ENCODE measurements at regions not wholly inside any gene's neighbourhood (a gene's known extent, or its start where the extent isn't known, plus 50 kb on each side); places are given as distances from the start of the nearest gene placed in this dataset.

DNA sequence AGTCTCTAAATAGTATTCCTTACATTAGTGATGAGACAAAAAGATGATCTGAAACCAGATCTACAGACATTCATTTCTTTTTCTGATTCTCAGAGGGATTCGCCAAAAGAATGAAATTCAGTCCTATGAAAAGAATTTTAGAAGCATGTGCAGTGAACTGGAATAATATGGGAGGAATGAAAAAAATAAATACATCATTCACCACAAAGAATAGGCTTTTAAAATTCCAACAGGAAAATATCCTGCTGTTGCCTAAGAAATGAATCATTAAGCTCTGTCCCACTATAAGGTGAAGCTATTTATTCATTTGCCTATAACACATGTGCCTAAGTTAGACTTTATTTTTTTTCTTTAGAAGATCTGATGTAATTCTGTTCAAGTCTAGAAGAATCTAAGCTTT lies 165.9 kb downstream of the IL15 start:
- POLR2A ChIA-PET (ENCODE audit: low non-redundant PET), result interaction anchor here (0.6 kb wide), 1 partner anchor 441 kb away, joined by 28 read pairs; no protein-coding TSS in a partner anchor
- intact Hi-C loops (cut with micrococcal nuclease; ENCODE audit: unreplicated experiment), result no loop called here
- no peaks in the 10 kb centered on the region for H3K27me3 ChIP-seq (replicated peaks; ENCODE audit: insufficient read depth, low read depth, low read length, poor library complexity)
- H3K9me3 ChIP-seq (ENCODE audit: low read depth, low read length, poor library complexity, severe bottlenecking), result no peaks in the 10 kb centered on the region
- H3K4me1 ChIP-seq (ENCODE audit: insufficient read depth, low read length, poor library complexity, severe bottlenecking), result peaks cover 15% of the 10 kb centered on the region
- BruUV-seq (replicated peaks), result no TSS peak
- TF ChIP-seq, protein P1, sequence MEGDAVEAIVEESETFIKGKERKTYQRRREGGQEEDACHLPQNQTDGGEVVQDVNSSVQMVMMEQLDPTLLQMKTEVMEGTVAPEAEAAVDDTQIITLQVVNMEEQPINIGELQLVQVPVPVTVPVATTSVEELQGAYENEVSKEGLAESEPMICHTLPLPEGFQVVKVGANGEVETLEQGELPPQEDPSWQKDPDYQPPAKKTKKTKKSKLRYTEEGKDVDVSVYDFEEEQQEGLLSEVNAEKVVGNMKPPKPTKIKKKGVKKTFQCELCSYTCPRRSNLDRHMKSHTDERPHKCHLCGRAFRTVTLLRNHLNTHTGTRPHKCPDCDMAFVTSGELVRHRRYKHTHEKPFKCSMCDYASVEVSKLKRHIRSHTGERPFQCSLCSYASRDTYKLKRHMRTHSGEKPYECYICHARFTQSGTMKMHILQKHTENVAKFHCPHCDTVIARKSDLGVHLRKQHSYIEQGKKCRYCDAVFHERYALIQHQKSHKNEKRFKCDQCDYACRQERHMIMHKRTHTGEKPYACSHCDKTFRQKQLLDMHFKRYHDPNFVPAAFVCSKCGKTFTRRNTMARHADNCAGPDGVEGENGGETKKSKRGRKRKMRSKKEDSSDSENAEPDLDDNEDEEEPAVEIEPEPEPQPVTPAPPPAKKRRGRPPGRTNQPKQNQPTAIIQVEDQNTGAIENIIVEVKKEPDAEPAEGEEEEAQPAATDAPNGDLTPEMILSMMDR (conservative IDR thresholded peaks at IDR 0.05; ENCODE audit: low read depth, low read length), result no peak
- no peak for TF ChIP-seq EZH2 (IDR thresholded peaks at IDR 0.05; ENCODE audit: borderline replicate concordance, low read depth, low read length, poor library complexity, severe bottlenecking)
- CTCF ChIA-PET, result no interaction called here
- peak; percentile 80 for DNase-seq (ENCODE audit: low spot score)
- H3K36me3 ChIP-seq (ENCODE audit: insufficient read depth, low read length, poor library complexity, severe bottlenecking), result no peaks in the 10 kb centered on the region
- no peak overlapping the region for H3K4me3 ChIP-seq (ENCODE audit: low read depth, low read length, poor library complexity, severe bottlenecking)
- H3K27ac ChIP-seq (ENCODE audit: low read depth, low read length, poor library complexity, severe bottlenecking), result peak overlapping the region; percentile 72

DNA sequence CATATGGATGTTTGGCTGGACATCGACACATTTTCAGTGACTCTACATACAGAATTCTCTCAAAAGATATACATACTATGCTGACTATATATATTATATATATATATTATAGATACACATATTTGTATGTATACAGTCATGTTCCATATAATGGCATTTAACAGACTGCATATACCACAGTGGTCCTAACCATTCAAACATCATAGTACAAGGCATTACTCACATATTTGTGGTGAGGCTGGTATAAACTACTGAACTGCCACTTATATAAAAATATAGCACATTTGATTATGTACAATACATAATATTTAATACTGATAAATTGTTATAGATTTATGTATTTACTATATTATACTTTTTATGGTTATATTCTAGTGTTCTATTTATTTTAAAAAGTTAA lies 168.5 kb downstream of the IL15 start:
- Histone ChIP-seq H3K9me3 (ENCODE audit: low read depth, low read length, poor library complexity, severe bottlenecking) (no peaks in the 10 kb centered on the region), H3K36me3 (ENCODE audit: insufficient read depth, low read length, poor library complexity, severe bottlenecking) (no peaks in the 10 kb centered on the region), H3K27ac (ENCODE audit: low read depth, low read length, poor library complexity, severe bottlenecking) (no peak overlapping the region), H3K4me1 (ENCODE audit: insufficient read depth, low read length, poor library complexity, severe bottlenecking) (peaks cover 19% of the 10 kb centered on the region), H3K27me3 (replicated peaks; ENCODE audit: insufficient read depth, low read depth, low read length, poor library complexity) (peaks cover 3% of the 10 kb centered on the region), H3K4me3 (ENCODE audit: low read depth, low read length, poor library complexity, severe bottlenecking) (no peak overlapping the region)
- DNase-seq (ENCODE audit: low spot score), result no peak
- BruUV-seq (replicated peaks), result no TSS peak
- ChIA-PET CTCF (no interaction called here), POLR2A (ENCODE audit: low non-redundant PET) (no interaction called here)
- intact Hi-C loops (cut with micrococcal nuclease; ENCODE audit: unreplicated experiment), result loop anchor here (5.0 kb wide), 1 partner anchor 453 kb away; no protein-coding TSS in a partner anchor
- TF ChIP-seq EZH2 (IDR thresholded peaks at IDR 0.05; ENCODE audit: borderline replicate concordance, low read depth, low read length, poor library complexity, severe bottlenecking), result no peak
- TF ChIP-seq, protein P1 (conservative IDR thresholded peaks at IDR 0.05; ENCODE audit: low read depth, low read length), result no peak

DNA sequence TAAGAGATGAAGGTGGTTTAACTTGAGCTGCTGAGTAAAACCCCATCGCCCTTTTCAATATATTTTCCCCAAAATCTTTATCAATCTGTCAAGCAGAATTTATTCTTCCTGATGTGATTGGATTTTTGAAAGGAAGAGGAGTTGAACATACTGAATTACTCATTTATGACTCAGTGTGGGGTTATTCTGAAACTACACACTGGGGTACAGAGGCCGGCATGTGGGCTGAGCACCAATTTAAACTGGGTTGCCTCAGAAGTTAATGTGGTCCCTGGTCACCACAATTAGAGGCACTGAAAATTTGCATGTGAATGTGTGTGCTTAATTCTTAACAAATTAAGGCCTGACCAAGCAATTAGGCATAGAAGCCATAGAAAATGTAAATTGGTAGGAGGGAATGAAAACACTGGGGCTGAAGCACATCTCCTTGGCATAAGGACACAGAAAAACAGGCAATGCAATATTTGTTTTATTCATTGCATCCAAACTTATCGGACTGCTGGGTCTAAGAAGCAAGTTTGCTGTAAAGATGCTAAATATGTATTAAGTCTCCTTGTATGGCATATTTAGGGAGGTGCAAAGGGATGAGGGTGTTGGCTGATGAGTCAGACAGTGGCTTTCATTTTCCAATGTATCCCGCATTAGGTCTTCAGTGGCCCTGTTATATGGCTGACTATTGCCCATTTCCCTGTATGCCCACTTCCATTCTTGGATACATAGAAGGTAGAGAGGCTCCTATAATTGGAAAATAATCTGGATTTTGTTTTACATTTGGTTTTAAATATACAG lies 170.9 kb downstream of the IL15 start:
- H3K4me1 ChIP-seq (ENCODE audit: insufficient read depth, low read length, poor library complexity, severe bottlenecking), result peaks cover 24% of the 10 kb centered on the region
- CTCF ChIA-PET, result no interaction called here
- POLR2A ChIA-PET (ENCODE audit: low non-redundant PET), result no interaction called here
- H3K4me3 ChIP-seq (ENCODE audit: low read depth, low read length, poor library complexity, severe bottlenecking), result no peak overlapping the region
- intact Hi-C loops (cut with micrococcal nuclease; ENCODE audit: unreplicated experiment), result loop anchor here (5.0 kb wide), 1 partner anchor 455 kb away; no protein-coding TSS in a partner anchor
- H3K36me3 ChIP-seq (ENCODE audit: insufficient read depth, low read length, poor library complexity, severe bottlenecking), result no peaks in the 10 kb centered on the region
- H3K27me3 ChIP-seq (replicated peaks; ENCODE audit: insufficient read depth, low read depth, low read length, poor library complexity), result peaks cover 3% of the 10 kb centered on the region
- H3K27ac ChIP-seq (ENCODE audit: low read depth, low read length, poor library complexity, severe bottlenecking), result no peak overlapping the region
- H3K9me3 ChIP-seq (ENCODE audit: low read depth, low read length, poor library complexity, severe bottlenecking), result no peaks in the 10 kb centered on the region
- no peak for DNase-seq (ENCODE audit: low spot score)
- BruUV-seq (replicated peaks), result no TSS peak
- TF ChIP-seq, protein P1 (conservative IDR thresholded peaks at IDR 0.05; ENCODE audit: low read depth, low read length), result no peak
- no peak for TF ChIP-seq EZH2 (IDR thresholded peaks at IDR 0.05; ENCODE audit: borderline replicate concordance, low read depth, low read length, poor library complexity, severe bottlenecking)
